Mesodermal cell (in vitro differentiated cells): ENCODE measurements at regions not wholly inside any gene's neighbourhood (a gene's known extent, or its start where the extent isn't known, plus 50 kb on each side); places are given as distances from the start of the nearest gene placed in this dataset.

ENCODE experiments used
- H3K27ac ChIP-seq: 2 replicates; pipeline ENCODE4 v1.7.0; 2013; ENCODE audit warnings: mild to moderate bottlenecking, low read depth, low read length, moderate library complexity; ENCODE audit not compliant: severe bottlenecking
- H3K36me3 ChIP-seq: 2 replicates; pipeline ENCODE4 v1.7.1; 2013; ENCODE audit warnings: mild to moderate bottlenecking, low read length, moderate library complexity; ENCODE audit not compliant: control insufficient read depth, insufficient read depth
- H3K4me1 ChIP-seq: one replicate; pipeline ENCODE4 v1.7.1; 2013; ENCODE audit warnings: mild to moderate bottlenecking, low read length; ENCODE audit not compliant: insufficient read depth, control insufficient read depth, poor library complexity, severe bottlenecking
- H3K4me3 ChIP-seq: 2 replicates; pipeline ENCODE4 v1.7.0; 2013; ENCODE audit warnings: low read length, control low read depth, mild to moderate bottlenecking; ENCODE audit not compliant: insufficient read depth, poor library complexity, severe bottlenecking; ENCODE audit errors: extremely low read depth
- H3K9me3 ChIP-seq: 2 replicates; pipeline ENCODE4 v1.7.1; 2013; ENCODE audit warnings: mild to moderate bottlenecking, low read length, moderate library complexity; ENCODE audit not compliant: control insufficient read depth
- WGBS, 2 experiments: methylation state at CpG; one replicate each; pipeline ENCODE4 v1.1.5; 2013; ENCODE audit warnings: missing lambda C conversion rate in 2 of 2; ENCODE audit not compliant: insufficient coverage in 2 of 2; 5-methylcytosine and 5-hydroxymethylcytosine counted together

GRCh38 chr3:82144811-82145210, 383.4 kb upstream of the GBE1 start:
- 78 to 88% methylated on average over 1 of the region's 3 CpGs for WGBS, 2 experiments
- Histone ChIP-seq H3K4me3 (no peak overlapping the region), H3K36me3 (no peaks in the 10 kb centered on the region), H3K4me1 (no peaks in the 10 kb centered on the region), H3K27ac (no peak overlapping the region), H3K9me3 (no peaks in the 10 kb centered on the region)

- Histone ChIP-seq H3K4me3 (no peak overlapping the region), H3K9me3 (peaks cover 9% of the 10 kb centered on the region), H3K27ac (no peak overlapping the region), H3K36me3 (no peaks in the 10 kb centered on the region), H3K4me1 (no peaks in the 10 kb centered on the region)
- WGBS, 2 experiments, result no CpG with 5 or more reads among the region's 3 CpGs
These were observed 382.4 kb upstream of the GBE1 start for GRCh38 chr3:82143661-82144412.

- H3K27ac ChIP-seq, result no peak overlapping the region
- H3K36me3 ChIP-seq, result no peaks in the 10 kb centered on the region
- H3K4me3 ChIP-seq, result no peak overlapping the region
- H3K4me1 ChIP-seq, result no peaks in the 10 kb centered on the region
- peaks cover 9% of the 10 kb centered on the region for H3K9me3 ChIP-seq
- no CpG with 5 or more reads among the region's 1 CpG for WGBS, 2 experiments
These were observed 380.1 kb upstream of the GBE1 start for GRCh38 chr3:82141592-82141991.

- Histone ChIP-seq H3K4me3 (no peak overlapping the region), H3K9me3 (peaks cover 9% of the 10 kb centered on the region), H3K36me3 (no peaks in the 10 kb centered on the region), H3K27ac (no peak overlapping the region), H3K4me1 (no peaks in the 10 kb centered on the region)
- WGBS, 2 experiments, result no CpG with 5 or more reads among the region's 2 CpGs
These were observed 376.4 kb upstream of the GBE1 start for GRCh38 chr3:82137861-82138260.

GRCh38 chr3:82137050-82137449, 375.6 kb upstream of the GBE1 start:
- no peaks in the 10 kb centered on the region for H3K36me3 ChIP-seq
- H3K4me3 ChIP-seq, result no peak overlapping the region
- H3K27ac ChIP-seq, result no peak overlapping the region
- H3K4me1 ChIP-seq, result no peaks in the 10 kb centered on the region
- peaks cover 9% of the 10 kb centered on the region for H3K9me3 ChIP-seq
- WGBS, 2 experiments, result 100% methylated on average over 2 of the region's 3 CpGs; no CpG with 5 or more reads in 1 of the 2 experiments

GRCh38 chr3:82133070-82133606, 371.7 kb upstream of the GBE1 start:
- no peaks in the 10 kb centered on the region for H3K36me3 ChIP-seq
- no peaks in the 10 kb centered on the region for H3K9me3 ChIP-seq
- H3K4me1 ChIP-seq, result no peaks in the 10 kb centered on the region
- no peak overlapping the region for H3K4me3 ChIP-seq
- no peak overlapping the region for H3K27ac ChIP-seq
- 31% methylated on average over 2 of the region's 5 CpGs; no CpG with 5 or more reads in 1 of the 2 experiments for WGBS, 2 experiments

- Histone ChIP-seq H3K27ac (no peak overlapping the region), H3K36me3 (no peaks in the 10 kb centered on the region), H3K4me3 (no peak overlapping the region), H3K4me1 (no peaks in the 10 kb centered on the region), H3K9me3 (no peaks in the 10 kb centered on the region)
- 100% methylated on average over 1 of the region's 3 CpGs; no CpG with 5 or more reads in 1 of the 2 experiments for WGBS, 2 experiments
These were observed 371.0 kb upstream of the GBE1 start for GRCh38 chr3:82132210-82133069.

- Histone ChIP-seq H3K9me3 (no peaks in the 10 kb centered on the region), H3K27ac (no peak overlapping the region), H3K4me1 (no peaks in the 10 kb centered on the region), H3K4me3 (no peak overlapping the region), H3K36me3 (no peaks in the 10 kb centered on the region)
- WGBS, 2 experiments, result 88 to 100% methylated on average over 1 to 3 of the region's 4 CpGs
These were observed 368.6 kb upstream of the GBE1 start for GRCh38 chr3:82130046-82130445.

GRCh38 chr3:82129221-82129801, 367.9 kb upstream of the GBE1 start:
- Histone ChIP-seq H3K27ac (no peak overlapping the region), H3K9me3 (no peaks in the 10 kb centered on the region), H3K4me1 (no peaks in the 10 kb centered on the region), H3K4me3 (no peak overlapping the region), H3K36me3 (no peaks in the 10 kb centered on the region)
- WGBS, 2 experiments, result 100% methylated on average over 1 of the region's 2 CpGs; no CpG with 5 or more reads in 1 of the 2 experiments

GRCh38 chr3:82128271-82128670, 366.8 kb upstream of the GBE1 start:
- H3K9me3 ChIP-seq, result no peaks in the 10 kb centered on the region
- no peak overlapping the region for H3K4me3 ChIP-seq
- 93 to 96% methylated on average over 4 of the region's 4 CpGs for WGBS, 2 experiments
- no peaks in the 10 kb centered on the region for H3K36me3 ChIP-seq
- no peaks in the 10 kb centered on the region for H3K4me1 ChIP-seq
- H3K27ac ChIP-seq, result no peak overlapping the region
